Cardiac fibroblast (primary cell): ENCODE measurements at regions not wholly inside any gene's neighbourhood (a gene's known extent, or its start where the extent isn't known, plus 50 kb on each side); places are given as distances from the start of the nearest gene placed in this dataset.

Experiments used
- DNase-seq, 2 donors: peaks; one replicate each; pipeline versions ENCODE4 v3.0.0 to v3.0.0-alpha.2; 2010; ENCODE audit warnings: low read depth in 2 of 2
- H3K4me3 ChIP-seq, 2 donors: replicated peaks in 1 of 2; 1 replicate in 1 of 2; 2 replicates in 1 of 2; pipeline ENCODE4 v1.5.1; 2011; ENCODE audit warnings: low read depth in 2 of 2, low read length in 2 of 2, mild to moderate bottlenecking in 2 of 2, moderate library complexity in 1 of 2
- TF ChIP-seq, protein P1 (sequence below): IDR thresholded peaks from one replicate; pipeline ENCODE4 v1.5.1; 2011; ENCODE audit warnings: low read depth, mild to moderate bottlenecking, low read length, inconsistent platforms

DNA sequence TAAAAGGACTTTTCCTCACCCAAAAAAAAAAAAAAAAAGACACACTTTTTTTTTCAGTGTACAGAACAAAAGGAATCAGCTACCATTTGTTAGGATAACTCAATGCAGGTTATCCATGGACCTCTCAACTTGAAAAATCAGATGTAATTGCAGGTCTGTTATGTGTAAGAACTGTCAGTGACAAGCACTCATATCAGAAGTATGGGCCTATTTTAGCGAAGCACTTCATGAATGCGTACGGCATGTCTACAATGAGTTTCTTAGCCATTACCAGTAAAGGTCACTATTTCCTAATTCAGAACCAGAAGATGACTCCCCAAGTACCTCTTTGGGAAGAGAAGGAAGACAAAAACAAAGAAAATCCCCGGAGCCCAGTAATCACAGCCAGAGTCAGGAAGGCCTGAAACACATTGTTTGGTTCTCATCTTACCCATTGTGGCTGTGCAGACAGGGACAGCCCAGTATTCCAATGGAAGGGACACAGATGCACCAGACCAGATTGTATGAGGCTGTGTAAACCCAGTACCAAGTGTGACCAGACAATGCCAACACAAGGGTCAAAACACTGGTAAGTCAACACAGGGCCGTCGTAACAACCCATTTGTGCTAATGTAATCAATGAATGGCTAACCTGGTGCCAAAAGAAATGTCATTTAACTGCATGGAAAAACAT is 188.0 kb downstream of the PMP22 start:
- H3K4me3 ChIP-seq: no peak overlapping the region
- TF ChIP-seq, protein P1, sequence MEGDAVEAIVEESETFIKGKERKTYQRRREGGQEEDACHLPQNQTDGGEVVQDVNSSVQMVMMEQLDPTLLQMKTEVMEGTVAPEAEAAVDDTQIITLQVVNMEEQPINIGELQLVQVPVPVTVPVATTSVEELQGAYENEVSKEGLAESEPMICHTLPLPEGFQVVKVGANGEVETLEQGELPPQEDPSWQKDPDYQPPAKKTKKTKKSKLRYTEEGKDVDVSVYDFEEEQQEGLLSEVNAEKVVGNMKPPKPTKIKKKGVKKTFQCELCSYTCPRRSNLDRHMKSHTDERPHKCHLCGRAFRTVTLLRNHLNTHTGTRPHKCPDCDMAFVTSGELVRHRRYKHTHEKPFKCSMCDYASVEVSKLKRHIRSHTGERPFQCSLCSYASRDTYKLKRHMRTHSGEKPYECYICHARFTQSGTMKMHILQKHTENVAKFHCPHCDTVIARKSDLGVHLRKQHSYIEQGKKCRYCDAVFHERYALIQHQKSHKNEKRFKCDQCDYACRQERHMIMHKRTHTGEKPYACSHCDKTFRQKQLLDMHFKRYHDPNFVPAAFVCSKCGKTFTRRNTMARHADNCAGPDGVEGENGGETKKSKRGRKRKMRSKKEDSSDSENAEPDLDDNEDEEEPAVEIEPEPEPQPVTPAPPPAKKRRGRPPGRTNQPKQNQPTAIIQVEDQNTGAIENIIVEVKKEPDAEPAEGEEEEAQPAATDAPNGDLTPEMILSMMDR: no peak
- no peak for DNase-seq

DNA sequence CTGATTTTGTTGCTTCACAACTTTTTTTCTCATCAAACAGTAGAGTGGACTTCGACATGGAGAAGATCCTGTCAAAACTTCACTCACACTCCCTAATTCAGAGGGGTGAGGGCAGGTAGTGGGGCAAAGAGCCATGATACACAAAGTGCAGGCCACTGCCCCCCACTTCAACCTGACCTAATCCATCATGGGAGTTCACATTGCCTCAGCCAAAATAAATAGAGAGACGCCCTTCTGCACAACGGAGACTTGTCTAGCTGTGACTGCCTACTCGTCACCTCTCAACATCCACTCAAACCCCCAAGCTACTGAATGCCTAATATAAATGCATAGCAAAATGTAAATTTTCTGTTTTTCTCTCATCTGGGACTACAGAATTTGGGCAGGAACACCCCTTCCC is 213.2 kb downstream of the PMP22 start:
- TF ChIP-seq, protein P1: no peak
- H3K4me3 ChIP-seq: no peak overlapping the region
- DNase-seq: no peak

DNA sequence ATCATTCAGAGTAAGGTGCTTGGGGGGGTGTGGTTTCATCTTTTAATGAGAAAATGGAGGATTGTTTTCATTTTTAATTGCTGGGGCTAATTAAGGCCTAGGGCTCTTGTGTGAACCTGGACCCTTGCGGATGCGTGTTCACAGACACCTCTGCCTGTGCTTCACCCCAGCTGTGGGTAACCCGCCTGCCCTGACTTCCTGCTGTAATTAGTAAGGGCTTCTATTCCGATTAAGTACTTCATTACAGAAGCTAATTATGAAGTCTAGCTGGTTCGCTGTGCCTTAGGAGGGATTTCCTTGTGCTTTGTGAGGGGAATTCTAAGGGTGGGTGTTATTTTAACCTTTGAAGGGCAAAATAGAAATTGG is 215.3 kb downstream of the PMP22 start:
- H3K4me3 ChIP-seq: no peak overlapping the region
- TF ChIP-seq, protein P1: no peak

DNA sequence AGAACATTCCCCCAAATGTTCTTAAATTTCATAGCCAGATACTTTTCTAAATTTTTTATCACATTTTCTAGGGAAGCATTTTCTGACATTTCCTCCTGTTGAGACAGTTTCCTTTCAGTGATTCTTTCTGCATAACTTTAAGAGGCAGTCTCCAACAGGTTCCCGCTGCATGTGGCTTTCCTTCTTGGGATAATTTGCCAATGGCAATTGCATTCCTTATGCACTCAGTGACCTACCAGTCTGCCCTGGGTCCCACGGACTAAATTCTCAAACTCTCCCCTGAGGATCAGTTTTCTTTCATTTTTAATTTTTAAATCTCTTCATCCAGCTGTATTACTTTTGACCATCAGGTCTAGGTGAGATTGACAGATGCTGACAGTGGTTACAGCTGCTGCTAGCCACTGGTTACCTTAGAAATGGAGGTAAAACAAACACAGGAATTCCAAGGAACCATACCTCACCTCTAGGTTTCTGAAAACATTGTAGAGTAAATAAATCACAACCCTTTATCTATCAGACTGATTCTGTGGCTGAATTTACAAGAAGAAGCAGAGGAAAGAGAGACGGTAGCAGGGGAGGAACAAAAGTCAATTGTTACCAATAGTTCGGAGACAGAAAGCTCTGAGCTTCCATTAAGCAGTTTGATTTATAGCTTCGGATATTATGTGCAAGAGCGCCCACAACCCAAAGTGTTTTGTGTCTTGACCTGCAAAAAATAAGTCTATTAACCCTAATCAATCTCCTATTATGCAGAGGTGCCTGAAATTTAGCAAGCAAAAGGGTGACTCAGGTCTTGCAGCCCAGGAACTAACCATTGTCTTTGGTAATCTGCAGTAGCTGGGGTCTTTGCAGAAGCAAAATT is 216.0 kb downstream of the PMP22 start:
- TF ChIP-seq, protein P1: no peak
- DNase-seq: no peak
- H3K4me3 ChIP-seq: no peak overlapping the region

More for the DNA sequence above, 215.3 kb downstream of the PMP22 start:
- no peak for DNase-seq

DNA sequence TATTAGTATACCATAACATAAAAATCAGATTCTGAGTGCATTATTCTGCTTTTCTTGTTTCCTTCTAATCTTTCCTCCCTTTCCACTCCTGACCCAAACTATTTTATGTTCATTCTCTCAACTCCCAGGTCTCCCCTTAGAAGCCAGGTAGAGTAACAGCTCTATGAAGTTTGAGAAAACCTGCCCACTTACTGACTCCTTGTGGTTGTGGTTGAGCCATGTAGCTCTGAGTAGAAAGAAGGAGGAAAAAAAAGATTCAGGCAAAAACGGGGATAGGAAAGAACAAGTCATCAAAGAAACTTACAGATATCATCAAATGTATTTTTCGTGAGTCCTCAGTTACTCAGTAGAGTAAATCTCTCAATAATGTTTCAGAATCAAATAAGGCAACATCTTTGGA is 216.7 kb downstream of the PMP22 start:
- DNase-seq: no peak
- no peak overlapping the region for H3K4me3 ChIP-seq
- TF ChIP-seq, protein P1: no peak

DNA sequence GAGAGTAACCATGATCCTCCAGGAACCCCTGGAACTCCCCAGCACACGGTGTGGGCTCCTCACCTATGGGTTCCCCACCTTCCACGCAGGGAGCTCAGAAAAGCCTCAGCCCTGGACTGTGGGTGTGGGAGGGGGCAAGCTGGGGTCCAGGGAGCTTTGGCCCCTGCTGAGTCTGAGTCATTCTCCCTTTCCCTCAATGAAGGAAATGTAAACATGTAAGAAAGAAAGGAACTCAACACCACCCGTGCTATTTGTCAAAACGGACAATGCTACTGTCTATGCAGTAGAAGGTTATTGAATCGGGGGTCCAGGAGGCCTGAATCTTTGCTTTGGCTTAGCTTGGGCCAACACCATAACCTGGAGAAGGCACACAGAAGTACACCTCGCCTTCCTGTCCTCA is 222.8 kb downstream of the PMP22 start:
- no peak overlapping the region for H3K4me3 ChIP-seq
- no peak for DNase-seq
- TF ChIP-seq, protein P1: no peak
